ENCODE measurements at regions not wholly inside any gene's neighbourhood (a gene's known extent, or its start where the extent isn't known, plus 50 kb on each side); places are given as distances from the start of the nearest gene placed in this dataset.

GRCh38 chr4:15144249-15144966 is 142.1 kb downstream of the CPEB2 start:
- TF ChIP-seq EZH2phosphoT487 (IDR thresholded peaks at IDR 0.05; ENCODE audit: low read length) (no peak), CTCF (IDR thresholded peaks at IDR 0.05; ENCODE audit: low read length) (no peak), EZH2 (optimal IDR thresholded peaks at IDR 0.05; ENCODE audit: low read depth, low read length) (no peak)
